Mesendoderm (in vitro differentiated cells): ENCODE measurements at regions not wholly inside any gene's neighbourhood (a gene's known extent, or its start where the extent isn't known, plus 50 kb on each side); places are given as distances from the start of the nearest gene placed in this dataset.
"Not testable (repeated sequence)": the region's sequence is repeated elsewhere in the genome, so short reads cannot be mapped to it uniquely, and the experiment has no call there.

ENCODE experiments used
- DNase-seq: peaks from one replicate; pipeline ENCODE4 v3.0.0; 2013
- H2AK5ac ChIP-seq: 2 replicates; pipeline ENCODE4 v1.6.1; 2013; ENCODE audit warnings: low read length, inconsistent platforms
- H2BK120ac ChIP-seq: 2 replicates; pipeline ENCODE4 v1.6.1; 2013; ENCODE audit warnings: low read depth, mild to moderate bottlenecking, low read length, moderate library complexity, mixed read lengths
- H2BK15ac ChIP-seq: replicated peaks from 2 replicates; pipeline ENCODE4 v1.6.1; 2013; ENCODE audit warnings: low read depth, mild to moderate bottlenecking, moderate library complexity
- H2BK5ac ChIP-seq: 2 replicates; pipeline ENCODE4 v1.6.1; 2013; ENCODE audit warnings: low read length, inconsistent platforms
- H3K18ac ChIP-seq: 2 replicates; pipeline ENCODE4 v1.6.1; 2013; ENCODE audit warnings: mild to moderate bottlenecking, low read length, mixed read lengths
- H3K23ac ChIP-seq: one replicate; pipeline ENCODE4 v1.6.1; 2013; ENCODE audit warnings: low read length
- H3K27ac ChIP-seq: 2 replicates; pipeline ENCODE4 v1.5.1; 2013; ENCODE audit warnings: low read depth, mild to moderate bottlenecking, inconsistent platforms, low read length, moderate library complexity
- H3K27me3 ChIP-seq: 2 replicates; pipeline ENCODE4 v1.6.1; 2013; ENCODE audit warnings: low read length, control low read depth, mild to moderate bottlenecking, inconsistent platforms; ENCODE audit not compliant: insufficient read depth, poor library complexity
- H3K36me3 ChIP-seq: 2 replicates; pipeline ENCODE4 v1.6.1; 2013; ENCODE audit warnings: low read length, inconsistent platforms; ENCODE audit not compliant: control insufficient read depth, insufficient read depth
- H3K4ac ChIP-seq: one replicate; pipeline ENCODE4 v1.6.1; 2013; ENCODE audit warnings: low read depth, mild to moderate bottlenecking, low read length, moderate library complexity
- H3K4me1 ChIP-seq: 2 replicates; pipeline ENCODE4 v1.6.1; 2013; ENCODE audit warnings: low read depth, low read length, inconsistent platforms; ENCODE audit not compliant: control insufficient read depth
- H3K4me2 ChIP-seq: 2 replicates; pipeline ENCODE4 v1.6.1; 2013; ENCODE audit warnings: low read length
- H3K4me3 ChIP-seq: 2 replicates; pipeline ENCODE4 v1.5.1; 2013; ENCODE audit warnings: mild to moderate bottlenecking, low read length
- H3K56ac ChIP-seq: one replicate; pipeline ENCODE4 v1.6.1; 2013; ENCODE audit warnings: low read length
- H3K79me1 ChIP-seq: 2 replicates; pipeline ENCODE4 v1.6.1; 2013; ENCODE audit warnings: low read length, inconsistent platforms
- H3K79me2 ChIP-seq: 2 replicates; pipeline ENCODE4 v1.6.1; 2013; ENCODE audit warnings: mild to moderate bottlenecking, low read length; ENCODE audit not compliant: control insufficient read depth, insufficient read depth
- H3K9ac ChIP-seq: 2 replicates; pipeline ENCODE4 v1.6.1; 2013; ENCODE audit warnings: low read length, inconsistent platforms
- H4K5ac ChIP-seq: one replicate; pipeline ENCODE4 v1.6.1; 2013; ENCODE audit warnings: low read length
- H4K8ac ChIP-seq: one replicate; pipeline ENCODE4 v1.6.1; 2013; ENCODE audit warnings: low read depth, mild to moderate bottlenecking, control low read depth, low read length, moderate library complexity
- WGBS: extraction: QIAGEN DNeasy Blood & Tissue Kit; methylation state at CpG from one replicate; pipeline ENCODE4 v1.1.7; 2013; ENCODE audit warnings: low lambda C conversion rate, missing lambda C conversion rate; ENCODE audit not compliant: insufficient coverage; ENCODE audit errors: extremely low coverage; 5-methylcytosine and 5-hydroxymethylcytosine counted together

- Histone ChIP-seq H3K18ac (no peak overlapping the region), H3K4me2 (no peak overlapping the region), H2BK15ac (no peak overlapping the region), H2BK120ac (no peak overlapping the region), H3K27ac (no peak overlapping the region), H3K4me3 (no peak overlapping the region), H3K79me2 (no peaks in the 10 kb centered on the region), H3K27me3 (no peaks in the 10 kb centered on the region), H2AK5ac (no peak overlapping the region), H4K5ac (no peak overlapping the region), H3K56ac (no peak overlapping the region), H3K36me3 (no peaks in the 10 kb centered on the region), H3K4me1 (no peaks in the 10 kb centered on the region), H3K9ac (no peak overlapping the region), H3K23ac (no peak overlapping the region), H3K4ac (no peak overlapping the region), H3K79me1 (no peaks in the 10 kb centered on the region), H2BK5ac (no peak overlapping the region), H4K8ac (no peak overlapping the region)
- no peak for DNase-seq
Observed at GRCh38 chr10:80829562-80829961, 291.9 kb downstream of the SH2D4B start.

- not testable (repeated sequence) for H3K27ac ChIP-seq, H3K4me2 ChIP-seq, DNase-seq, H2BK15ac ChIP-seq, H4K8ac ChIP-seq, H3K4ac ChIP-seq, H2BK120ac ChIP-seq, H3K27me3 ChIP-seq, H3K4me3 ChIP-seq, H3K36me3 ChIP-seq, H3K9ac ChIP-seq, H3K23ac ChIP-seq, H3K4me1 ChIP-seq, H3K56ac ChIP-seq, H3K79me1 ChIP-seq, H2AK5ac ChIP-seq, H4K5ac ChIP-seq, H2BK5ac ChIP-seq, H3K18ac ChIP-seq, H3K79me2 ChIP-seq
- no CpG with 5 or more reads among the region's 1 CpG for WGBS
Observed at GRCh38 chr10:80832693-80833092, 295.0 kb downstream of the SH2D4B start.

GRCh38 chr10:80855348-80855971 lies 317.8 kb downstream of the SH2D4B start:
- H3K27ac ChIP-seq = no peak overlapping the region
- no peak overlapping the region for H2BK15ac ChIP-seq
- no peak overlapping the region for H2BK5ac ChIP-seq
- DNase-seq = peak; percentile 78
- no peak overlapping the region for H3K4me2 ChIP-seq
- H3K79me2 ChIP-seq = no peaks in the 10 kb centered on the region
- no peak overlapping the region for H4K8ac ChIP-seq
- H2BK120ac ChIP-seq = peak overlapping the region; percentile 47
- peak overlapping the region; percentile 10 for H3K9ac ChIP-seq
- no peak overlapping the region for H4K5ac ChIP-seq
- no peak overlapping the region for H3K4me3 ChIP-seq
- H3K23ac ChIP-seq = no peak overlapping the region
- H3K79me1 ChIP-seq = no peaks in the 10 kb centered on the region
- H3K27me3 ChIP-seq = no peaks in the 10 kb centered on the region
- peak overlapping the region; percentile 37 for H3K56ac ChIP-seq
- H3K18ac ChIP-seq = no peak overlapping the region
- no peak overlapping the region for H3K4ac ChIP-seq
- no peaks in the 10 kb centered on the region for H3K36me3 ChIP-seq
- no peak overlapping the region for H2AK5ac ChIP-seq
- WGBS = no CpG with 5 or more reads among the region's 5 CpGs
- H3K4me1 ChIP-seq = peaks cover 2% of the 10 kb centered on the region

- Histone ChIP-seq H4K5ac (no peak overlapping the region), H3K23ac (no peak overlapping the region), H3K4ac (no peak overlapping the region), H3K79me1 (no peaks in the 10 kb centered on the region), H2BK120ac (no peak overlapping the region), H3K4me3 (no peak overlapping the region), H2BK5ac (no peak overlapping the region), H3K56ac (no peak overlapping the region), H3K9ac (no peak overlapping the region), H2BK15ac (no peak overlapping the region), H3K27me3 (no peaks in the 10 kb centered on the region), H3K4me1 (peaks cover 2% of the 10 kb centered on the region), H3K4me2 (no peak overlapping the region), H3K79me2 (no peaks in the 10 kb centered on the region), H4K8ac (peak overlapping the region; percentile 13), H3K36me3 (no peaks in the 10 kb centered on the region), H3K18ac (no peak overlapping the region), H2AK5ac (no peak overlapping the region), H3K27ac (no peak overlapping the region)
- WGBS = no CpG with 5 or more reads among the region's 2 CpGs
- peak; percentile 51 for DNase-seq
Observed at GRCh38 chr10:80856186-80856585, 318.5 kb downstream of the SH2D4B start.

- H3K4ac ChIP-seq, H3K79me2 ChIP-seq, H3K36me3 ChIP-seq, H3K4me1 ChIP-seq, H4K8ac ChIP-seq, H2BK15ac ChIP-seq, H3K9ac ChIP-seq, H2BK120ac ChIP-seq, H3K27ac ChIP-seq, H3K56ac ChIP-seq, H3K18ac ChIP-seq, DNase-seq, H3K4me2 ChIP-seq, H3K4me3 ChIP-seq, H4K5ac ChIP-seq, H3K27me3 ChIP-seq, H3K23ac ChIP-seq, H2BK5ac ChIP-seq, H3K79me1 ChIP-seq, H2AK5ac ChIP-seq: not testable (repeated sequence)
- WGBS = no CpG with 5 or more reads among the region's 22 CpGs
Observed at GRCh38 chr10:80859279-80859678, 321.6 kb downstream of the SH2D4B start.

- no peaks in the 10 kb centered on the region for H3K27me3 ChIP-seq
- no peak overlapping the region for H3K4me3 ChIP-seq
- no peaks in the 10 kb centered on the region for H3K4me1 ChIP-seq
- H3K36me3 ChIP-seq = no peaks in the 10 kb centered on the region
- H2BK15ac ChIP-seq = no peak overlapping the region
- H3K27ac ChIP-seq = no peak overlapping the region
- H3K18ac ChIP-seq = no peak overlapping the region
- no peak overlapping the region for H3K56ac ChIP-seq
- no peak overlapping the region for H3K4me2 ChIP-seq
- WGBS = no CpG with 5 or more reads among the region's 1 CpG
- H4K5ac ChIP-seq = no peak overlapping the region
- H3K79me1 ChIP-seq = no peaks in the 10 kb centered on the region
- H3K79me2 ChIP-seq = no peaks in the 10 kb centered on the region
- no peak overlapping the region for H2AK5ac ChIP-seq
- H3K23ac ChIP-seq = no peak overlapping the region
- H3K9ac ChIP-seq = no peak overlapping the region
- no peak overlapping the region for H2BK120ac ChIP-seq
- no peak overlapping the region for H4K8ac ChIP-seq
- no peak for DNase-seq
- no peak overlapping the region for H3K4ac ChIP-seq
- no peak overlapping the region for H2BK5ac ChIP-seq
Observed at GRCh38 chr10:80860719-80861118, 323.0 kb downstream of the SH2D4B start.
